Fibroblast of lung (primary cell): ENCODE measurements at regions not wholly inside any gene's neighbourhood (a gene's known extent, or its start where the extent isn't known, plus 50 kb on each side); places are given as distances from the start of the nearest gene placed in this dataset.

Experiments used
- DNase-seq, 2 donors: peaks; one replicate each; pipeline versions ENCODE4 v3.0.0 to v3.0.0-alpha.2; 2010; ENCODE audit warnings: low read depth in 2 of 2
- H2AFZ ChIP-seq: 2 replicates; pipeline ENCODE4 v1.5.1; 2012; ENCODE audit warnings: low read length, control low read depth, inconsistent platforms
- H3K27ac ChIP-seq: 2 replicates; pipeline ENCODE4 v1.5.1; 2011; ENCODE audit warnings: low read length, control low read depth; ENCODE audit not compliant: insufficient read depth
- H3K27me3 ChIP-seq: 2 replicates; pipeline ENCODE4 v1.5.1; 2011; ENCODE audit warnings: mild to moderate bottlenecking, low read length; ENCODE audit not compliant: control insufficient read depth, insufficient read depth
- H3K36me3 ChIP-seq: 2 replicates; pipeline ENCODE4 v1.5.1; 2011; ENCODE audit warnings: low read length; ENCODE audit not compliant: control insufficient read depth, insufficient read depth
- H3K4me1 ChIP-seq: 2 replicates; pipeline ENCODE4 v1.5.1; 2011; ENCODE audit warnings: low read length; ENCODE audit not compliant: control insufficient read depth, insufficient read depth; ENCODE audit errors: extremely low read depth
- H3K4me2 ChIP-seq: 2 replicates; pipeline ENCODE4 v1.5.1; 2011; ENCODE audit warnings: low read length, control low read depth; ENCODE audit not compliant: insufficient read depth; ENCODE audit errors: extremely low read depth
- H3K4me3 ChIP-seq, 4 experiments: fragments of 200-600 bp in 1 of 4; sonication (generic) in 1 of 4; replicated peaks in 1 of 4; 2 replicates each; pipeline ENCODE4 v1.5.1; 2011 to 2016; ENCODE audit warnings: low read length in 4 of 4, low read depth in 3 of 4, mild to moderate bottlenecking in 3 of 4, control low read depth in 2 of 4, inconsistent platforms in 1 of 4, mixed read lengths in 1 of 4; ENCODE audit not compliant: insufficient read depth in 1 of 4; ENCODE audit errors: control extremely low read depth in 1 of 4
- H3K79me2 ChIP-seq: 2 replicates; pipeline ENCODE4 v1.5.1; 2012; ENCODE audit warnings: mild to moderate bottlenecking, low read length, inconsistent platforms; ENCODE audit not compliant: control insufficient read depth, insufficient read depth
- H3K9ac ChIP-seq: 2 replicates; pipeline ENCODE4 v1.5.1; 2011; ENCODE audit warnings: mild to moderate bottlenecking, low read length, control low read depth; ENCODE audit not compliant: insufficient read depth
- H3K9me3 ChIP-seq: 2 replicates; pipeline ENCODE4 v1.5.1; 2012; ENCODE audit warnings: low read depth, low read length; ENCODE audit not compliant: control insufficient read depth, insufficient read depth
- H4K20me1 ChIP-seq: 2 replicates; pipeline ENCODE4 v1.5.1; 2011; ENCODE audit warnings: low read length; ENCODE audit not compliant: control insufficient read depth, insufficient read depth; ENCODE audit errors: extremely low read depth
- CTCF ChIP-seq, 2 donors: IDR thresholded peaks in 1 of 2; conservative IDR thresholded peaks in 1 of 2; 1 replicate in 1 of 2; 2 replicates in 1 of 2; pipeline ENCODE4 v1.5.1; 2011 to 2012; ENCODE audit warnings: low read length in 2 of 2, control low read depth in 1 of 2, inconsistent platforms in 1 of 2, low read depth in 1 of 2, mild to moderate bottlenecking in 1 of 2
- EZH2 ChIP-seq: IDR thresholded peaks from 2 replicates; pipeline ENCODE4 v1.5.1; 2012; ENCODE audit warnings: low read length, control low read depth, mild to moderate bottlenecking; ENCODE audit errors: missing control alignments

- Histone ChIP-seq H4K20me1 (no peaks in the 10 kb centered on the region), H3K4me3 (no peak overlapping the region), H3K4me2 (peak overlapping the region; percentile 8), H3K36me3 (no peaks in the 10 kb centered on the region), H2AFZ (no peak overlapping the region), H3K4me1 (peaks cover 17% of the 10 kb centered on the region), H3K27me3 (no peaks in the 10 kb centered on the region), H3K27ac (peak overlapping the region; percentile 46), H3K9ac (no peak overlapping the region), H3K9me3 (no peaks in the 10 kb centered on the region), H3K79me2 (no peaks in the 10 kb centered on the region)
- TF ChIP-seq CTCF (conservative IDR thresholded peaks at IDR 0.05 in 1 of 2, IDR thresholded peaks at IDR 0.05 in 1 of 2; ENCODE audit: low read depth in 1 of 2, low read length in 2 of 2) (no peak), EZH2 (no peak)
- DNase-seq: peak; percentile 91 to 98
Observed at GRCh38 chr1:78279051-78279450, 211.7 kb upstream of the PTGFR start.

- Histone ChIP-seq H3K9ac (no peak overlapping the region), H3K9me3 (no peaks in the 10 kb centered on the region), H3K4me1 (peaks cover 17% of the 10 kb centered on the region), H3K36me3 (no peaks in the 10 kb centered on the region), H3K27me3 (no peaks in the 10 kb centered on the region), H3K4me2 (no peak overlapping the region), H3K4me3 (no peak overlapping the region), H4K20me1 (no peaks in the 10 kb centered on the region), H3K27ac (no peak overlapping the region), H2AFZ (no peak overlapping the region), H3K79me2 (no peaks in the 10 kb centered on the region)
- DNase-seq: peak in 1 of 2 donors; percentile 24
- no peak for TF ChIP-seq EZH2
- no peak for TF ChIP-seq CTCF (conservative IDR thresholded peaks at IDR 0.05 in 1 of 2, IDR thresholded peaks at IDR 0.05 in 1 of 2; ENCODE audit: low read depth in 1 of 2, low read length in 2 of 2)
Observed at GRCh38 chr1:78280626-78281025, 210.1 kb upstream of the PTGFR start.

GRCh38 chr1:78281580-78281979 lies 209.2 kb upstream of the PTGFR start:
- no peak for DNase-seq

More at GRCh38 chr1:78281580-78281979, 209.2 kb upstream of the PTGFR start:
- Histone ChIP-seq H3K9ac (no peak overlapping the region), H2AFZ (no peak overlapping the region), H3K4me1 (peaks cover 14% of the 10 kb centered on the region), H4K20me1 (no peaks in the 10 kb centered on the region), H3K4me3 (no peak overlapping the region), H3K9me3 (no peaks in the 10 kb centered on the region), H3K79me2 (no peaks in the 10 kb centered on the region), H3K36me3 (no peaks in the 10 kb centered on the region), H3K27me3 (no peaks in the 10 kb centered on the region), H3K4me2 (no peak overlapping the region), H3K27ac (no peak overlapping the region)
- TF ChIP-seq EZH2: no peak
- no peak for TF ChIP-seq CTCF (conservative IDR thresholded peaks at IDR 0.05 in 1 of 2, IDR thresholded peaks at IDR 0.05 in 1 of 2; ENCODE audit: low read depth in 1 of 2, low read length in 2 of 2)
